ENCODE measurements at regions not wholly inside any gene's neighbourhood (a gene's known extent, or its start where the extent isn't known, plus 50 kb on each side); places are given as distances from the start of the nearest gene placed in this dataset.
A peak's percentile ranks its signal among the peaks of the same experiment; 100 is the strongest.
"Not testable (repeated sequence)": the region's sequence is repeated elsewhere in the genome, so short reads cannot be mapped to it uniquely, and the experiment has no call there.

- DNase-seq, result no peak
These were observed 895.2 kb upstream of the CITED2 start for GRCh38 chr6:140269591-140270165.

- no peak for DNase-seq
These were observed 890.0 kb upstream of the CITED2 start for GRCh38 chr6:140264431-140264830.

DNA sequence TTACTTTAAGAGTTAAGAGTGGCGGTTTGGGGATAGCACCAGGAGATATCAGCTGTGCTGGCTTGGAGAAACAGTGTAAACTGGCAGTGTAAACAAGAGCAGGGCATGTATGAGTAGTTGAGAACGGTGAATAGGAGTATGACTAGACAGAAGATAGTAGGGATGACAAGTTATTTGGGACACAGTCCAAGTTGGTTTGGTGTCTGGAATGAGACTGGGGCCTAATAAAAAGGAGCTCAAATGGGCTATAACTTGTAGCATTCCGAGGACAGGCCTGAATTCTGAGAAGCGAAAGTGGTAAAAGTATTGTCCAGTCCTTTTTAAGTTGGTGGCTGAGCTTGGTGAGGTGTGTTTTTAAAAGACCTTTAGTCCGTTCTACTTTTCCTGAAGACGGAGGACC lies 883.9 kb upstream of the CITED2 start:
- DNase-seq, result not testable (repeated sequence)

GRCh38 chr6:140256248-140256647 lies 881.8 kb upstream of the CITED2 start:
- no peak for DNase-seq

GRCh38 chr6:140253096-140253495 lies 878.6 kb upstream of the CITED2 start:
- DNase-seq, result no peak

- no peak for DNase-seq
These were observed 877.7 kb upstream of the CITED2 start for GRCh38 chr6:140252099-140252498.

DNA sequence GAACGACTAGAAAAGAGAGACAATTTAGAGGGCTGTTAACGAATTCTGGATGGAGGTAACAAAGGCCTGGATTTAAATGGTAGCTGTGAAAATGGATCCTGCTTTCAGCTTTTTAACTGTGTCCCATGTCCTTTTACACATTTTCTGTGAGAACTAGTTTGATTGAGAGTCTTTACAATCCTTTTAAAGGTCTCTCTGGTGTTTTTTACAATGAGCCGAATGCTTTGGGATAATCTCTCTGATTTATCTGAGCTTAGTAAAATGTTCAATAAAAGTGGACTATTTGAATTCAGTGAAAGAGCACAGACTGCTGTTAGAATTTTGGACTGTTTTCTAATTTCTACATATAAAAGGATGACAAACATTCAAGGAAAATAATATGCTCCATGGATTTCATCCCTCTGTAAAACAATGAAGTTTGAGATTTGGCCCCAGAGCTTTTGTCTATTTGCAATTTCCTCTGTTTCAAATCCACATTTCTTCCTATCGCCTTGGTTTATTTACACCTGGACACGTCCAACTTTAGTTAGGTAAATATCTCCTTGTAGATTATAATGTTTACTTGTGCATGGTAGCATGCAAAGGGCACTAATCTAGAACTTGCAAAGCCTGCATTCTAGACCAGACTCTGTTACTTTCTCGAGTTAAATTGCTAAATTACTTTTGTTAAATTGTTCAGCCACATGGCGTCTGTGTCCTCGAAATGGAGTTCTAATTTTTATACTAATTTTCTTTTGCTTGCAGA lies 871.0 kb upstream of the CITED2 start:
- DNase-seq, result no peak

DNA sequence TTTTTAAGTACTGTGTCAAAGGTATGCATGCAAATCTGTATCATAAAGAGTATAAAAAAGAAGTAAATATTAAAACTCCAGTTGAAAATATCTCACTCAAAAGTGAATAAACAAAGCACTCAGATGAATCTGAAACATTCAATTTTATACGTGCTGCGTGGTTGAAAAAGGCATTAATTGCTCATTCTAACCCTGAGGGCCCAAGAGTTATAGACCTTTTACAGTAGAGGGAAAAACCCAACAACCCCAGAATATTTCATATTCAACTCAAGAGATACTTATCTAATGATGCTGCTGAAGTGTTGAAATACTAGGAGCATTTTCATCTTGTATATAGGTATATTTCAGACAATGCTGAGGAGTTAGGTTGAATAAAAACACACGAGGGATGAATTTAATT lies 862.8 kb upstream of the CITED2 start:
- DNase-seq, result no peak

DNA sequence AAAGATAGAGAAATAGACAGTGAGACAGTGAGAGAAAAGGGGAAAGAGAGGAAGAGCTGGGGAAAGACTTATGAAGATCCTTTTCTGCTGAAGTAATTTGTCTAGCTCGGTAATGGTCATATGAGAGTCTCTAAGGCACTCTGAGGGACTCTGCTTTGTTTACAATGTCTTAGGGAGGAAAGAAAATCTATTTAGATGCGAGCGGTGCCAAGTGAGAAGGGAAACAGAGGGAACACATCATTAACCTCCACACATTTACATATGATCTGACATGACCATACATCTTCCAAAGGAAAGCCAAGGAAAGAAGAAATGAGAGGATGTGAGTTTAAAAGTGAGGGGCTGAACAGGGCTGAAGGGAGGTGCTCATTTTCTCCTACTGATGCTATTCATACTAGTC lies 862.3 kb upstream of the CITED2 start:
- DNase-seq, result no peak

DNA sequence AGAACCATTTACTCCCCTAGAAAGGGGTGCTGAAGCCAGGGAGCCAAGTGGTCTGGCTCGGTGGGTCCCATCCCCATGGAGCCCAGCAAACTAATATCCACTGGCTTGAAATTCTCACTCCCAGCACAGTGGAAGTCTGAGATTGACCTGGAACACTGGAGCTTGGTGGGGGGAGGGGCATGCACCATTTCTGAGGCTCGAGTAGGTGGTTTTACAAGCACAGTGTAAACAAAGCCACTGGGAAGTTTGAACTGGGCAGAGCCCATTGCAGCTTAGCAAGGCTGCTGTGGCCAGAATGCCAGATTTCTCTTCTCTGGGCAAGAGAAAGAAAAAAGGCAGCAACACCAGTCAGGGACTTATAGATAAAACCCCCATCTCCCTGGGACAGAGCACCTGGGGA lies 855.8 kb upstream of the CITED2 start:
- no peak for DNase-seq

DNA sequence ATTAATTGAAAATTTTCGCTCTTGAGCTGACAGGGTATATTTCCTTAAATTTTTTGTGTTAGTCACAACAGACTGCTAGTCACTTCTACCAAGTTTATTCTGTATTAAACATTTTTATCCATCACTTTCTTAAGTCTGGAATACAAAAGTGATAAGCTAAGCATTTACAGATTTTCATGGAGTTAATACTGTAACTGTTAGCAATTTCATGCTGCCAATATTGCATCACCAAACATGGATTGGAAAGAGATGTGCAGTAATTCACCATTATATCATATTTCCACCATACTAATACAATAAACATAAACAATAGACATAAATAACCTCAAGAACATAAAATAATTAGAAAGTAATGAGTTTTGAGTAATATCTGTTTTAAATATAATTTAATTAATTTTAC lies 854.0 kb upstream of the CITED2 start:
- no peak for DNase-seq

DNA sequence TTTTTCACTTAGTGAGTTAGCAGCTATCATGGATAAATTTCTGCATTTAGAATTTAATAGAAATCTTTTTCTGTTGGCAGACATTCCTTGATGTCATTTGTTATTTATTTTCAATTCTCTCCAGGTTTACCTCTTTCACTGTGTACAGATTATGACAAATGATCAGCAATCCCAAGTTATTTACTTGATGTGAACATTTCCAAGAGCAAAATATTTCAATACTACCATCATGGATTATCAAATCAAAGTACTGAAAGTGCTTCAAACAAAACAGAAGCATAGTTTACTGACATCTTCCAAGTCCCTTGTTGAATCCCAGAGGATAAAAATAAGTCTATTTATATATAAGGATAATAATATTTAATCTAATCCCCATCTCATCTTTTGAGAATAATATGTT lies 852.2 kb upstream of the CITED2 start:
- no peak for DNase-seq

DNA sequence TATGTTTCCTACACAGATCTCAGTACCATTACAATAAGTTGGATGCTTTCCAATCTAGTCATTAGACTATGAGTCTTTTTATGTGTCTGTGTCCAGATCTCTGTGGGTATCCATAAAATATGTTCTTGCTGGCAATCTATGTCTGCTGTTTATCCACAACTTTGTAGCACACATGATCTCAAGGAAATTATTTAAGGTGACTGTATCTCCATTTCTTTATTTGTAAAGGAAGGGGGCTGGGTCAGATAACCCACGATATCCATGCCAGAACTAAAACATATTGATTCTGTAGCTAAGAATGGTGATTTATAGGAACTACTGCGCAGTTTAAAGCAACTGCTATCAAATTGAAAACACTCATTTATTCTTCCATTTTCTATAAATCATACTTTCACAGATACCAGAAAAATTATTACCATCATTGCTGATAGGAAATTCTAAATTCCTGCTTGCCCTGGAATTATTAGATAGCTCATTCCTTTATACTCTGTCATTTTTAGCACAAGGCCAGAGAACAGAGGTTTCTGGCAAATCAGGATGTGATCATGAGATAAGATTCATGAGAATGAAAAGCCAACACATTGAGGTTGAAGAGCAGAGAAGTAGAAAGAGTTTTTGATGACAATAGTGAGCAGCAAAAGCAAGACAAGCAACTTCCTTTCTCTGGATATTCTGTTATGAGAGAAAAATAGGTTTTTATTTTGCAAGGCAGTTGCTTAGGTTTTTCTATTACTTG lies 851.4 kb upstream of the CITED2 start:
- DNase-seq, result no peak

GRCh38 chr6:140217283-140217682 lies 842.8 kb upstream of the CITED2 start:
- DNase-seq, result no peak

- DNase-seq, result no peak
These were observed 835.3 kb upstream of the CITED2 start for GRCh38 chr6:140209775-140210174.

- peak; percentile 59 for DNase-seq
These were observed 833.8 kb upstream of the CITED2 start for GRCh38 chr6:140208286-140208685.

DNA sequence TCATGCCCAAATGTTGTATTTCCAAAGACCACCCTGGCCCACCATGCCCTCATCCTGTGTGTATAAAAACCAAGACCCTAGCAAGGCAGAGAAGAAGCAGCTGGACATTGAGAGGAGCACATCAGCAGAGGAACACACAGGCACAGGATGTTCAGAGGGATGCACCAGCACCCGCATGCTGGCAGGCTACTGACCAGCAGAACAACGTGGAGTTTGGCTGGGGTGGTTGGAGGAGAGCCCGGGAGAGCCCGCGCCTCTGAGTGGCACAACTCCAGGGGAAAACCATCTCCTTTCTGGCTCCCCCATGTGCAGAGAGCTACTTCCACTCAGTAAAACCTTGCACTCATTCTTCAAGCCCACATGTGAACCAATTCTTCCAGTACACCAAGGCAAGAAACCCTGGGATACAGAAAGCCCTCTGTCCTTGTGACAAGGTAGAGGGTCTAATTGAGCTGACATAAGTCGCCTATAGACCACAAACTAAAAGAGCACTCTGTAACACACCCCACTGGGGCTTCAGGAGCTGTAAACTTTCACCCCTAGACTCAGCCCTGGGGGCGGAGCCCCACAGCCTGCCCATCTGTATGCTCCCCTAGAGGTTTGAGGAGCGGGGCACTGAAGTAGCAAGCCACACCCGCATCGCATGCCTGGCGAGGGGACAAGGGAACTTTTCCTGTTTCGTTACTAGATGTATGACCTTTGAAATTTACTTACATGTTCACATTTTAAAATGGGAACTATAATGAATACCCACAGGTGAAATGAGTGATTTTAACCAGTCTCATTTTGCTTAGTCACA lies 831.5 kb upstream of the CITED2 start:
- no peak for DNase-seq

- no peak for DNase-seq
These were observed 829.7 kb upstream of the CITED2 start for GRCh38 chr6:140204154-140204553.

- DNase-seq, result peak; percentile 37
These were observed 829.3 kb upstream of the CITED2 start for GRCh38 chr6:140203661-140204147.

DNA sequence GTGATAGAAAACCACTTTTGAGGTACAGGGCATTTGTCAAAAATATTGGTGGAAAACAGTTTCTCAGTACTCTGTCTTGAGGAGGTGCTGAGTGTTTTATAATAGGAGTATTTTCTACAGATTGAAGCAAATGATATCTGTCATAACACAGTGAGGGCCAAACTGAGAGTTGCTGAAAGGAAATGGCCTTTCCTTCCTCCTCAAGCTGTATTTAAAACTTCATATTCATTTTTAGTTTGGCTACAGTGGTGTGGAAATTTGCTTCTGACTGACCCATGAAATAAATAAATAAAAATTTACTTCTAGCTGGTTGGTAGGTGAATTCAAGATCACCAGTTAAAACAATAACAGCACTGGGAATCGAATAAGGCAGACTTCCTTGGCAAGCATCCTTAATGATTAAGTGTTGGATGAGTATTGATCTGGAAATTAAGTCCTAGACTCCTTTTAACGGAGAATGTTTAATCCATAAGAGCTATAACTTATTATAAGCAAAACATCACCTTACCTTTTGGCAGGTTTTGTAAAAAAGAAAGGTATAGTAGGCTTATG lies 828.6 kb upstream of the CITED2 start:
- no peak for DNase-seq

DNA sequence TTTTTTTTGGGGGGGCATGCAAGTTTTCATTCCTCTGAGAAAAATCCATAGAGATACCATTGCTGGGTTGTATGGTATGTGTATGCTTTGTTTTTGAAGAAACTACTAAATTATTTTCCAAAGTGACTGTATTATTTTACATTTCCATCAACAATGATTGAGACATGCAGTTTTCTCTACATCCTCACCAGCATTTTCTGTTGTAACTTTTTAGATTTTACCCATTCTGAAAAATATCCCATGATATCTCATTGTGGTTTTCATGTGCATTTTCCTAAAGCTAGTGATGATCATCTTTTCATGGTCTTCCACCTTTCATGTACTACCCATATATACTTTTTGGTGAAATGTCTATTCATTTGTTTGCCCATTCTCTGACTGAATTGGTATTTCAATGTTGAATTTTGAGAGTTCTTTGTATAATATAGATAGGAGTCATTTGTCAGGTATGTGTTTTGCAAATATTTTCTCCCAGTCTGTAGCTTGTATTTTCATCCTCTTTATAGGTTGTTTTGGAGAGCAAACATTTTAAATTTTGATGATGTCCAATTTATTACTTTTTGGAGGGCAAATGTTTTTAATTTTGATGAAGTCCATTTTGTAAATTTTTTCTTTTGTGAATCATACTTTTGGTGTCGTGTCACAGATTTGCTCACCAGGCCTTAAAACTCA lies 827.5 kb upstream of the CITED2 start:
- no peak for DNase-seq

- DNase-seq, result no peak
These were observed 818.8 kb upstream of the CITED2 start for GRCh38 chr6:140193269-140193668.
